AG04449 (cell line): ENCODE measurements at regions not wholly inside any gene's neighbourhood (a gene's known extent, or its start where the extent isn't known, plus 50 kb on each side); places are given as distances from the start of the nearest gene placed in this dataset.

Experiments
- CTCF ChIA-PET: fragments of 350-600 bp; formaldehyde crosslinking; extraction: SDS; loops from one replicate; lab custom pipeline; 2021; ENCODE audit warnings: antibody characterized with exemption; lab: Yijun Ruan, JAX
- POLR2A ChIA-PET: fragments of 400-600, 350-600 bp; formaldehyde crosslinking; extraction: SDS; loops from one replicate; lab custom pipeline; 2020; ENCODE audit warnings: antibody characterized with exemption, inconsistent platforms; lab: Yijun Ruan, JAX
- DNase-seq: peaks from one replicate; pipeline ENCODE4 v3.0.0-alpha.2; 2010; ENCODE audit warnings: low read depth, low spot score
- H3K4me3 ChIP-seq: 2 replicates; pipeline ENCODE4 v1.5.1; 2011; ENCODE audit warnings: low read depth, mild to moderate bottlenecking, control low read depth, low read length
- CTCF ChIP-seq: IDR thresholded peaks from one replicate; pipeline ENCODE4 v1.5.1; 2011; ENCODE audit warnings: mild to moderate bottlenecking, moderate library complexity, low read length, control low read depth, inconsistent platforms; ENCODE audit not compliant: insufficient read depth; ENCODE audit errors: missing control alignments

- H3K4me3 ChIP-seq, result no peak overlapping the region
- ChIA-PET POLR2A (no interaction called here), CTCF (no interaction called here)
- TF ChIP-seq CTCF, result no peak
- no peak for DNase-seq
Measured at GRCh38 chr18:51461956-51462355, 264.5 kb upstream of the MEX3C start.

GRCh38 chr18:51463483-51464136 is 266.1 kb upstream of the MEX3C start:
- ChIA-PET CTCF (no interaction called here), POLR2A (no interaction called here)
- no peak overlapping the region for H3K4me3 ChIP-seq
- no peak for DNase-seq
- no peak for TF ChIP-seq CTCF

- H3K4me3 ChIP-seq, result no peak overlapping the region
- ChIA-PET CTCF (no interaction called here), POLR2A (no interaction called here)
- no peak for DNase-seq
- no peak for TF ChIP-seq CTCF
Measured at GRCh38 chr18:51478908-51479307, 281.4 kb upstream of the MEX3C start.

- ChIA-PET CTCF (no interaction called here), POLR2A (no interaction called here)
- no peak overlapping the region for H3K4me3 ChIP-seq
- TF ChIP-seq CTCF, result no peak
- no peak for DNase-seq
Measured at GRCh38 chr18:51479736-51480135, 282.3 kb upstream of the MEX3C start.

GRCh38 chr18:51480407-51481261 is 283.2 kb upstream of the MEX3C start:
- H3K4me3 ChIP-seq, result no peak overlapping the region
- TF ChIP-seq CTCF, result no peak
- DNase-seq, result no peak
- POLR2A ChIA-PET, result no interaction called here
- CTCF ChIA-PET, result no interaction called here

GRCh38 chr18:51486735-51487366 is 289.4 kb upstream of the MEX3C start:
- ChIA-PET CTCF (no interaction called here), POLR2A (no interaction called here)
- no peak for DNase-seq
- no peak for TF ChIP-seq CTCF
- H3K4me3 ChIP-seq, result no peak overlapping the region
